Testis (tissue), 2 donors: ENCODE measurements at regions not wholly inside any gene's neighbourhood (a gene's known extent, or its start where the extent isn't known, plus 50 kb on each side); places are given as distances from the start of the nearest gene placed in this dataset.

Source experiments
- DNase-seq: peaks from one replicate; pipeline ENCODE4 v3.0.0-alpha.2; 2019
- H3K27ac ChIP-seq, 2 donors: fragments of 200-600 bp; sonication (generic); one replicate each; pipeline ENCODE4 v1.5.1; 2019
- H3K27me3 ChIP-seq: fragments of 200-600 bp; sonication (generic); one replicate; pipeline ENCODE4 v1.5.1; 2019
- H3K36me3 ChIP-seq: fragments of 200-600 bp; sonication (generic); one replicate; pipeline ENCODE4 v1.5.1; 2017; ENCODE audit warnings: low read depth; ENCODE audit errors: missing control alignments
- H3K4me1 ChIP-seq: fragments of 200-600 bp; sonication (generic); one replicate; pipeline ENCODE4 v1.5.1; 2019
- H3K4me3 ChIP-seq, 2 donors: fragments of 200-600 bp; sonication (generic); one replicate each; pipeline ENCODE4 v1.5.1; 2017 to 2019
- H3K9me3 ChIP-seq: fragments of 200-600 bp; sonication (generic); one replicate; pipeline ENCODE4 v1.5.1; 2017
- POLR2A ChIP-seq: fragments of 450-650 bp; IDR thresholded peaks from one replicate; pipeline ENCODE4 v1.6.1; 2017; ENCODE audit warnings: antibody characterized with exemption, mild to moderate bottlenecking, moderate library complexity
- WGBS, 2 donors: methylation state at CpG; one replicate each; pipeline ENCODE4 v1.1.5; 2018; 5-methylcytosine and 5-hydroxymethylcytosine counted together
- intact Hi-C: fragments of 100-400 bp; cut with DNase I; formaldehyde crosslinking; loops from one replicate; pipeline ENCODE4 v1.15.1; 2023; ENCODE audit warnings: low total_unique reads
- TF ChIP-seq, protein P1 (sequence below), 3 experiments: fragments of 450-650 bp in 2 of 3; fragments of 200-600 bp in 1 of 3; sonication (generic) in 1 of 3; IDR thresholded peaks; one replicate each; pipeline ENCODE4 v1.5.1; 2016 to 2019; ENCODE audit warnings: antibody characterized with exemption in 3 of 3, mild to moderate bottlenecking in 2 of 3, moderate library complexity in 1 of 3

DNA sequence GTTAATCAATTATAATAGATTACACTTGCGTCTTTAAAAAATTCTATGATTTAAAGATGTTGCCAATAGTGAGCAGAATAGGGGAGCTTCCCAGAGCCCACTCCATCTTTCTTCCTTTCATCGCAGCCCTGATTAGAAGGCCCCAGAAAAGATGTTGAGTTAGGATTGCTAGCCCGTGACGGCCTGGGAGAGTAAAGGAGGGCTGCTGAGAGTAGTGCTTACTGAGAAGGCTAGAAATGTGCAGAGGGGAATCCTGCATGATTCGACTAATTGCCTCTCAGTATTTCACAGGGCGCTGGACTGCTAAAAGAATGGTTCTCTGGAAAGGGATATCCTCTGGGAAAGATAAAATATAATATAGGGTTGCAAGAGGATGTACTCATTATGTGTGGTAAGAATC lies 160.5 kb downstream of the C11orf87 start:
- Histone ChIP-seq H3K4me1 (no peaks in the 10 kb centered on the region), H3K9me3 (no peaks in the 10 kb centered on the region), H3K36me3 (no peaks in the 10 kb centered on the region), H3K27ac (no peak overlapping the region), H3K4me3 (no peak overlapping the region), H3K27me3 (no peaks in the 10 kb centered on the region)
- DNase-seq: no peak
- TF ChIP-seq POLR2A: no peak
- TF ChIP-seq, protein P1, sequence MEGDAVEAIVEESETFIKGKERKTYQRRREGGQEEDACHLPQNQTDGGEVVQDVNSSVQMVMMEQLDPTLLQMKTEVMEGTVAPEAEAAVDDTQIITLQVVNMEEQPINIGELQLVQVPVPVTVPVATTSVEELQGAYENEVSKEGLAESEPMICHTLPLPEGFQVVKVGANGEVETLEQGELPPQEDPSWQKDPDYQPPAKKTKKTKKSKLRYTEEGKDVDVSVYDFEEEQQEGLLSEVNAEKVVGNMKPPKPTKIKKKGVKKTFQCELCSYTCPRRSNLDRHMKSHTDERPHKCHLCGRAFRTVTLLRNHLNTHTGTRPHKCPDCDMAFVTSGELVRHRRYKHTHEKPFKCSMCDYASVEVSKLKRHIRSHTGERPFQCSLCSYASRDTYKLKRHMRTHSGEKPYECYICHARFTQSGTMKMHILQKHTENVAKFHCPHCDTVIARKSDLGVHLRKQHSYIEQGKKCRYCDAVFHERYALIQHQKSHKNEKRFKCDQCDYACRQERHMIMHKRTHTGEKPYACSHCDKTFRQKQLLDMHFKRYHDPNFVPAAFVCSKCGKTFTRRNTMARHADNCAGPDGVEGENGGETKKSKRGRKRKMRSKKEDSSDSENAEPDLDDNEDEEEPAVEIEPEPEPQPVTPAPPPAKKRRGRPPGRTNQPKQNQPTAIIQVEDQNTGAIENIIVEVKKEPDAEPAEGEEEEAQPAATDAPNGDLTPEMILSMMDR (IDR thresholded peaks at IDR 0.05): no peak
- intact Hi-C loops: no loop called here
- 74% methylated on average over 6 of the region's 6 CpGs for WGBS, 2 donors

DNA sequence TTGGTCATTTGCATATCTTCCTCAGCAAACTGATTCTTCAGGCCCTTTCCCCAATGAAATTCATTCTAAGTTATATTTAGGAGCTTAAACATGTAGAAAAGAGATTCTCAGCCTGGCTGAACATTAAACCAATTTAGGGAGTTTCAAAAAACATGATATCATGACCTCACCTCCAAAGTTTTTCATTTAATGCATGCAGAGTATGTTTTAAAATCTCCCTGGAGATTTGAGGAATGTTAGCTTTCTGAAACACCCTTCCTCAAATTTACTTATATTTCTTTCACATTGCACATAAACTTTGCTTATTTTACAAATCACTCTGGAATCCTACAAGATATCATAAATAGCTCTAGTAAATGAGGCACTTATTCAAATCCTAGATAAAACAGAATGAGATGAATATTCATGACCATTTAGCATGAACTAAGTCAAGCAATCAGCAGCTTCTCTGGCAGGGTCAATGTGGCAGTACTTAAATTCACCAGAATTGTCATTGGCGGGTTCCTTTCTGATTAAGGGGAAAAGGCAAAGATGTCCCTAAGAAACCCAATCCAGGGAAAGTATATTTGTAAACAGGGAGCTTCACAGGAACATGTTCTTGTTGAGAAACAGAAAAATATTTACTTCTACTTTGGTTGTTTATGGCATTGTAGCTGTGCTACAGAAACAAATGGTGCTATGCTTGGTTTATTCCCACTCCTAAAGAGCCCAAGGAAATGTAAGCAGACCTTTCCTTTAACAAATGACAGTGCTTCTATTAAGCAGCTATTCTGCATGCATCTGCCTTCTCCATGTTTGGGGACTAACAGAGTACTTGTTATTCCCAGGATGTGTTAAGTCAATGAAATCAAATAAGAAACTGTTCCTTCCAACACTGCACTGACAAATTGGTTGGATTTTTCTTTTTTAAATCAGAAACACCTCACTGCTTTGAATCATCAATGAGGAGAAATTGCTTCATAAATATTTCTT lies 162.3 kb downstream of the C11orf87 start:
- H3K9me3 ChIP-seq: no peaks in the 10 kb centered on the region
- no peak overlapping the region for H3K27ac ChIP-seq
- no peaks in the 10 kb centered on the region for H3K36me3 ChIP-seq
- no peaks in the 10 kb centered on the region for H3K27me3 ChIP-seq
- no peak for TF ChIP-seq POLR2A
- TF ChIP-seq, protein P1 (IDR thresholded peaks at IDR 0.05): no peak
- DNase-seq: no peak
- H3K4me3 ChIP-seq: no peak overlapping the region
- H3K4me1 ChIP-seq: no peaks in the 10 kb centered on the region
- intact Hi-C loops: no loop called here
- WGBS, 2 donors: 84 to 88% methylated on average over 1 of the region's 1 CpG

DNA sequence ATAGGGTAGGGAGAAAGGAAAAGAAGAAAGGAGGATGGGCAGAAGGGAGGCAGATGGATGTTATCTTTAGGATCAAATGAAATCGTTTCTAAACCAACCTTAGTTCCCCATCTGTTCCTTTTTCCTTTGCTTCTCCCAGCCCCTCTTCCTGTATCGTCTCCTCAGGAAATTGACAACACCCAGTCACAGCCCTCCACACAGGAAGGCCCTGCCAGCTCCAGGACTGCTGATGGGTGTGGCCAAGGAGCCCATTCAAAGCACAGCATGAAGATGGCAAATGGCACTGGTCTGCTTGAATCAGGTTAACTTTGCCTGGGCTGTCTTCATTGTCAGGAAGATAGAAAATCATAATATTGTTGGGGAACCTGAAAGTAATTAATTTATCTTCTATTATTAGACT lies 164.8 kb downstream of the C11orf87 start:
- 25 to 53% methylated on average over 2 of the region's 2 CpGs for WGBS, 2 donors
- Histone ChIP-seq H3K36me3 (no peaks in the 10 kb centered on the region), H3K27ac (no peak overlapping the region), H3K4me1 (no peaks in the 10 kb centered on the region), H3K27me3 (no peaks in the 10 kb centered on the region), H3K4me3 (no peak overlapping the region), H3K9me3 (no peaks in the 10 kb centered on the region)
- intact Hi-C loops: no loop called here
- TF ChIP-seq, protein P1 (IDR thresholded peaks at IDR 0.05): no peak
- TF ChIP-seq POLR2A: no peak
- DNase-seq: no peak

DNA sequence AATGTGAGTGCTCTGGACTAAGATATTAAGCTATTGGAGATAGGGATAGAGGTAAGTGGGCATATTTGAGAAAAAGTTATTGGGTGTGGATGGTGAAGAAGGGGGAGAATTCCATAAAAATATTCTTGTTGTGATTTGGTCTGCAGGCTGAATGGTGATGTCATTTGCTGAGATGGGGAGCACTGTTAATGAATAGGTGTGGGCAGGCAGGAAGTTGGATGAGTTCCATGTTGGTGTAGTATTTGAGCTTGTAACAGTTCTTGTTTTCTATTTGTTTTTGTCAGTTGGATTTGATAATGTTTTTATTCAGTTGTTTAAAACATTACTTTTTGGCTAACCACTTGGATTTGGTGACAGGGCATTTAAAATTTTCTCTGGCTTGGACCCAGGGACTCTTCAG lies 168.8 kb downstream of the C11orf87 start:
- DNase-seq: no peak
- TF ChIP-seq, protein P1 (IDR thresholded peaks at IDR 0.05): no peak
- no peak for TF ChIP-seq POLR2A
- H3K9me3 ChIP-seq: no peaks in the 10 kb centered on the region
- H3K36me3 ChIP-seq: no peaks in the 10 kb centered on the region
- no peak overlapping the region for H3K27ac ChIP-seq
- no peaks in the 10 kb centered on the region for H3K4me1 ChIP-seq
- intact Hi-C loops: no loop called here
- H3K4me3 ChIP-seq: no peak overlapping the region
- H3K27me3 ChIP-seq: no peaks in the 10 kb centered on the region

DNA sequence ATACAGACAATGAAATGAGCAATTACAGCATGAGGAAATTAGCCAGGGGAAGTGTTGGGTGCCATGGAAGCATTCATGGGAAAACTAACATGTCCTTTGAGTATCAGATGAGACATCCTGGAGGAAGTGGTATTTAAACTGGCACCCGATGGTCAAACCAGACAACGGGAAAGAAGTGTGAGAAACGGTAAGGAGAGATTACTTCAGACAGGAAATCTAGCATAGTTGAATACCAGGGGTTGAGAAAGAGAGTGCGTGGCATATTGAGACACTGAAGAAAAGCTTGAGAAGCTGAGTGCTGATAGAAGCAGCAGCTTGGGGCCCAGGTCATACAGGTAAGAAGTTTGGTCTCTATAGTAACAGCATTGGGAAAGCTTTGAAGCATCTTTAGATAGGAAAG lies 175.3 kb downstream of the C11orf87 start:
- Histone ChIP-seq H3K27me3 (no peaks in the 10 kb centered on the region), H3K27ac (no peak overlapping the region), H3K4me1 (no peaks in the 10 kb centered on the region), H3K4me3 (no peak overlapping the region), H3K9me3 (no peaks in the 10 kb centered on the region), H3K36me3 (no peaks in the 10 kb centered on the region)
- WGBS, 2 donors: 85 to 92% methylated on average over 4 of the region's 4 CpGs
- DNase-seq: no peak
- TF ChIP-seq POLR2A: no peak
- TF ChIP-seq, protein P1 (IDR thresholded peaks at IDR 0.05): no peak
- intact Hi-C loops: no loop called here
